GM19395 (cell line): ENCODE measurements at regions not wholly inside any gene's neighbourhood (a gene's known extent, or its start where the extent isn't known, plus 50 kb on each side); places are given as distances from the start of the nearest gene placed in this dataset.

Experiments used
- ATAC-seq: cut with Tn5 transposase; IDR thresholded peaks from one replicate; pipeline ENCODE4 v1.9.1; 2021; ENCODE audit warnings: mild to moderate bottlenecking, moderate library complexity; ENCODE audit not compliant: unreplicated experiment

DNA sequence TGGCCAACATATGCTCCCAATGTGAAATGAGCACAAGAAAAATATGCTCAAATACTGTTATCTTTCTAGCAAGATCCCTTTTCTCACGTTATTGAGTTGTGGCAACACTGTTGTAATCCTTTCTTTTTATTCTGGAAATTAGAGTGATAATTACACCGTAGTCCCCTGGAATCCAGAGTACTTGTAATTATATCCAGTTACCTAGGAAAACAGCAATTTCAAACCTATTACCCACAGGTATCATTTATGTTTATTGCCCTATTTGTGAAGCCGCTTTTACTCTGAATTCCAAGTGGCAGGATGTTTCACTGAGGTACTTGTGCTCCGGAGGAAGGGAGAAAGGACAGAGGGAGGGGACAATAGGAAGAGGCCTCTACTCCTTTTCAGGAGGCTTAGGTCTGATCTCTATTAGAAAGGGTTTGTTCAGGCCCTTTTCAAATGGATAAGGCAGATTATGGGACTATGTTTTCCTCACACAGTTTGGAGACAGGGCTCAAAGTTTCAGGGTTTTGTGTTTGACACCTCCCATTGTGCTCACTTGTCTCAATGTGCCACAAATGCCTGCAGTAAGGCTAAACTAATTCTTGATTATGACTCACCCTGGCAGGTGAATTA lies 646.6 kb downstream of the TUSC7 start:
- no peak for ATAC-seq

DNA sequence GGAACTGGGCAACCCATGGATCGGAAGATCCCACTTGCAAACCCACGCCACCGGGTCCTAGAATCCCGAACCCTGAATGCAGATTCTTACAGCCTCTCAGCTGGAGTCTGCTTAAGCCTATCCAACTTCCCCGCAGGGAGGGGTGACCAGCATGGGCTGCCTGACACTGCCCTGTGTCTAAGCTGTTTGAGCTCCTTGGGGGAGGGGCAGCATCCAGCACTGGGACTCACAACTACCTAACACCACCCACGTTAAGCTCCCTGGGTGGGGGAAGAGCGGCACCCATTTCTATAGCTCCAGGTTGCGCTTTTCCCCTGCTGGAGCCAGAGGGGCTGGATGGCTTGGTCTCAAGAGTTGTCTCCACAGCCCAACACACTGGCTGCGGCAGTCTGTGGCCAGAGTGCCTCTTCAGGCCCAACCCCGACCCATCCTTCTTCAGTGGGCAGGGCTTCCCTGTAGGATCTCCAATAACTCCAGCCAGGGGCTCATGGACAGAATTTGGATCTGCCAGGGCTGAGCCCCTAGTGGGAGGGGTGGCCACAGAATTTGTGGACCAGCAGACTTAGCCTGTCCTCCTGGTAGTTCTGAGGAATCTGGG lies 649.2 kb downstream of the TUSC7 start:
- no peak for ATAC-seq

DNA sequence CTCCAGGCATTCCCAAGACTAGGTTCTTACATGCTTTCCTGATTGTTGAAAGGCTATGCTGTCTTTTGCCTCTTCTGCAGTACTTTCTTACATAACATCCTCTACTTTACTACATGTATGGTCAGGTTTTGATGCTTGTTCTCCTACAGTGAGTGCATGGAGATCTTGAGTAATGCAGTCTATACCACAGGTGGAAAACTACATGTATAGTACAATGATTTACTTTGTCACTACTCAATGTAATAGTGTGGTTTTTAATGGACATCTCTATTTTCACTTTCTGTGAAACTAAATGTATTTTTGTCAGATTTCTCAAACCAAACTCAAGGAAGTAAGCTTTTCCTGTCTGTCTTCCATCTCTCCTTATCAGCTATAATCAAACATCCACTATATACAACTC lies 657.0 kb downstream of the TUSC7 start:
- ATAC-seq: peak; percentile 69

DNA sequence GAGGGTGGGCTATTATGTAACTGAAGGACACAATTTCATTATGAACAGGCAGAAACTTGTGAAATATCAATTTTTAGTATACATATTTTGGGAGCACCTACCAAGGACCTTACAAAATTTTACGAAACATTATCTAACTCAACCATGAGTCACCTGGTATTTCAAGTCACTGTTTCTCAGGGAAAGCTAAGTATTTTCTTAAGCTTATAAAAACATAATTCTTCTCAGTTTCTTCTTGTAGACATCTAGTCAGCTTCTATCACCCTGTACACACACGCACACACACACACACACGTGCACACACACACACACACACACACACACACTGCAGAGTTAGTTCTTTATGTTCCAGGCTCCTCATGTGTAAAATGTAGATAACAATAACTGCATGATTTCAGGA lies 658.3 kb downstream of the TUSC7 start:
- ATAC-seq: no peak

DNA sequence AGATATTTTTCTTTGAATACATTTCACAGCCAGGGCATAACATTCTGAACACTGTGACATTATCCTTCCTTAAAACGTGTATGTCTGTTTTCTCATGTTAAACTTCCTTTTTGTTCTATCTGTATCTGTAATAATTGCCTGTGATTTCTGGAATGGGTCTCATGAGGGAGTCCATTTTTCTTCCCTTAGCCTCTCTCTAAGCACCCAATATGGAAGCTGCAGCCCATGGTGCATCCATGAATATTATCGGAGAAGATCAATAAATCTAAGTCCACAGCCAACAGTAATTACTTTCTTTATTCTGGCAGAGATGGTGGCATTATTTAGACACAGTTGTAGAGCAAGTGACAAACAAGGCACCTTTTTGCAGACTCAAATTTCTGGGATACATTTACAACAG lies 671.1 kb downstream of the TUSC7 start:
- no peak for ATAC-seq

DNA sequence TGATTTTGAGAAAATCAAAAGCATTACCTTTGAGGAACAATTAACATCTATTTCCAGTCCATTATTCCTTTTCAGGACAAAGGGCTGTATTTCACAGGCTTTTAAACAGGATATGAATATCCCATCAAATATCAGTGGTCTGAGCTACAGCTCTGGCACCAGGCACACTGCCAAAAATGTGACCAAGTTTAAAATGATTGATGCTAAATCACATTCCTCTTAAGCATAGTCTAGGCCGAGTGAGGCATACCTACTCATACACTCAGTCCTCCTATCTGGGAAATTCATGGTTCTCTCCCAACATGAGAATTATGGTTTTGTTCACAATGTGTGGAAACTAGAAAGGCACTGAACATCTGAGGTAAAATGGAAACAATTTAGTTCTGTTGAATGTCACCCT lies 683.5 kb downstream of the TUSC7 start:
- no peak for ATAC-seq

DNA sequence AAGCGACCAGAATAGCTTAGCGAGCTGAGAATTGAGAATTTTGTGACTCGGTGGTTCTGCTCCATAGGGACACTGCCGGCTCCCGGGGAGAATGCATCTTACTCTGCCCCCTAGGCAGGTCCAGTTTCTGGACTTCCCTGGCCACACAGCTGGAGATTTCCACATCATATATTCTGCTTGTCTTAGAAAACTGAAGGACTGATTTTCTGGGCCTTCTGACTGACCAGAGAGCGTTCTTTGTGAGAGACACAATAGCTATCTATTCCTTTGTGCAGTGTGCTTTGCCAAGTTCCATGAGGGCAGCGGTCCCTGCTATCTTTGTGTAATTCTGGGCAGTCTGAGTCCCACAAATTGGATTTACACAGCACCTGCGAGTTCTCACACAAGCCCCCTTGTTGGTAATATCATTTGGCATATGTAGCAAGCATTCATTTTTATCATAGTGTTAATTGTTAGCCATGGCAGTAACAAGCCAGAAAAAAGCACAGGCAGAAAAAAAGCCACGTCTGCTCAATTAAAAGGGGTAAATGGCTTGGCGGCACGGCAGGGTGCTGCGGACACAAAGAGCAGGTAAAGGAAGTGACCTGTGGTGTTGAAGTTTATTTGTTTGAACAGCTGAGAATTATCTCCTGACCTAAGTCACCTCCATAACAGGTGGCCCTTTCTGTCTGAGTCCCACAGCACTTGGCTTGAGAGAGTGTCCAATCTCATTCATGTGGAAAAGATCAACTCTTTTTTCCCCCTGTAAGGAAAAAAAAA lies 688.7 kb downstream of the TUSC7 start:
- ATAC-seq: no peak

DNA sequence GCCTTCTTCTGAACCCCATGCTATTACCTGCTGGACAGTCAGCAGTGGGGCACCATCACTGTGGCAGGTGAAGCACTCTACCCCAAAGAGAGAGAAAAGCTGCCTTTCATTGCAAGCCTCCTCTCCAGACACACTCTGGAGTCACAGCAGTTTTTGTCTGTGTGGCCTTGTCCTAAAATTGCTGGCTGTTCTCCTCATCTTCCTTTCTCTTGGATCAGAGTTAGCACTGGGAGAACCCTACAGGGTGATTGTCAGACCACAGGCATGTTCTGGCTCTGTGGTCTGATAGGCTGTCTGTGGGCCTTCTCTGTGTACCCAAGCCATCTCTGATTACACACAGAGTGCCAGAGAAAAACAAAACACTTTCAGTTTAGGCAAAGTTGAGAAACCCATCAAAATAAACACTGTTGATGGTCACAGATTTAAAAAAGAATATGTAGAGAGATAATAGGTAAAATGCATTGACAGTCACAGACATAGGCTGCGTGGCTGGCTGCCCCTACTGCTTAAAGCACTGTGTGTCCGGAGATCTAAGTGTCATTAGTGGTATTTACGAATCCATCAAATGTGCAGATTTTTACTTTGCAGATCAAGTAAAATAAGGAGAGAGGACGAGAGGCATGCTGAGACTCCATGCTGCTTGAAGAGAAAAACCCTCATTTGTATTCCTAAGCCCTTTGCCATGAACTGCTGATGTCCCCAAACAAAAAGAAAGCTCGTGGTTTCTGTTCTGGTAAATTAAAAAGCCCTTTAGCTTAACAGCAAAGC lies 689.9 kb downstream of the TUSC7 start:
- ATAC-seq: no peak

DNA sequence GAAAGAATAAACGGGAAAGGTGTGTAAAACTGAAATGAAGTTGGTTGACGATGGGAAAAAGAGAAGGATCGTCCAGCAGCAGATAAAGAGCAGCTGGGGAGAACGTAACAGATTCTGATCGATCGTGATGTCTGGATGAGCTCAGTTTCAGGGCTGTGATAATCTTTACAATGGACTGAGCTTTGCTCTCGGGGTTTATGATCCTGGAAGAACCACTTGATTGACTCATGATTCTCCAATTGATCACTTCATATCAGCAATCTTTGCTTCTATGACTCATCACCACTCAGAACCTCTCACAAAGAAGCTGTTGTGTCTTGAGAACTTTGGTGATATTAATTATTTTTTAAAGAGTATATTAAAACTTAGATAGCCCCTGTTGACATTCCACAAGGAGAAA lies 690.7 kb downstream of the TUSC7 start:
- no peak for ATAC-seq

DNA sequence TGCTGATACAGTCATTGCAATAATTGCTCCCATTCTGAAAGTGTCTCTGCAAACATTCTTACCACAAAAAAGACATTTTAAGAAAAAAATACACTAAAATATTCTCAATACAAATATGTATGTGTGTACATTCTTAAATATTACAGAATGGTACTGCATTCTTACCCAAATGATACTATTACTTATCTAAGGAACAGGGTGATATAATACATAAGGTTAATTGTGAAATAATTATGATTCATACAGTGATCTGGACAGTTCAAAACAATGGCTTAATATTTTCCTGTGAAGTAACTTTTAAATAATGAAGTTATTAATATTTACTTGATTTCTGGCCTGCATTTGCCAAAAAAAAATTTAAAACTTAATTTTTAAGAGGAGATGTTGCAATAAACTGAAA lies 694.6 kb downstream of the TUSC7 start:
- ATAC-seq: no peak

DNA sequence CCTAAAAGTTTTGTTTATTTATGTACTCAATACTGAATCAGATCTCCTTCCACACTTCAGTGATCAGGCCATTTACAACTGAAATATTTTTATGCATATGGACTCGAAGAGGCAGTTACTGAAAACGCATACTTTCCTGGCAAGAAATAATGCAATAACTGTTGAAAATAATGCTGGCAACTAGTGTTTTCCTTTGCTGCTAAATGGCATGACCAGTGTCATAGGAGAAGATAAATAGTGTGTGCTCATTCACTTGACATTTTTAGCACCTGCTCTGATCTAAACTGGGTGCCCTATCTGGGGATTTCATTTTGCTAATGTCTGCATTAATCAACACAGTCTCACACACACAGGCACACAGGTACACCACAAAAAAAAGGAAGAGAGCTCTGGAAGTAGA lies 695.2 kb downstream of the TUSC7 start:
- no peak for ATAC-seq

DNA sequence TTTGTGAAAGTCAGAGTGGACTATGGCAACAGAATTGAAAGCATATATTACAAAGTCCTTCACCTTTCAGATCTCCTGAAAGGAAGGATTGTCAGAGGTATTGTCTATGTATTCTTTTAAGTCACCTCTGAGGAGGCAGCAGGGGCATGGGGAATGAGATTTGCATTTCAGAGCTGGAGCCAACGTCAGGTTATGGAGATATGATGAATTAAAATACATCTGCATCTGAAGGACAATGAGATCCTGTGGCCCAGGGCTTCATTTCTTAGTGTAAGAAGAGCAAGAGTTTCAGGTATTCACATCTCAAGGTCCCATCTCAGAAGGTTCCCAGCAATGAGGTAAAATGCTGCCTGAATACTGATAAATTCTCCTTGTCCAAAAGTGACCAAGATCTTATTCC lies 695.8 kb downstream of the TUSC7 start:
- ATAC-seq: no peak

DNA sequence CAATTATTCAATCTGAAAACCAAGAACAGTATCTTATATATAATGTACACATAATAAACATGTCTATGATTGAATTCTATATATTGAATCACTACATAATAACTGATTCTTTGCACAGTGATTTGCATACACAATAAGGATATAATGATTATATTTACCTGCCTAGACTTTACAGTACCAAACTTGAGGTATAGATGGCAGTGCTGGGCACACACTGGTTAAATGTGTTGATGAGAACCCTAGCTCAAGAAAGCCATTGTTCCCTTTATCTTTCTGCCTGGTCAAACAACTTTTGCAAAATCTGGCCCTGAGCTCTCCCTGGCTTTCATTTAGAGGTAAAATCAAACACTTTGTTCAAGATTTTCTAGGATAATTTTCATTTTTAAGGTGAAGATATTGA lies 697.7 kb downstream of the TUSC7 start:
- peak; percentile 69 for ATAC-seq

DNA sequence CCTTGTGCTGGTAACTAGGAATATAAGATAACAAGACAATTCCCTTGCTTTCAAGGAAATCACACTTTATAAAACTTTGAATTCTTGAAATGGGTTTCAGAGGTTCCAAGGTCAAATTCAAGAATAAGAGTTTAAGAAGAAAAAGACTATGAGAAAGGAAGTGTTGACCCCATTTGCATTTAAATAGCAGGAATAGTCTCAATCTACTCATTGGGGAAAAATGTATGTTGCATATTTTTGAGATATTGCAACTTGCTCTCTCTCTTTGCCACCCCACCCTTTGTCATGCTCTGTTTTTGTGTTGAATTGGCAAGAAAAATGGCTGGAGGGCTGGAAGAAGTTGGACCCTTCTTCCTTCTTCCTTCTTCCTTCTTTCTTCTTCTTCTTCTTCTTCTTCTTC lies 699.2 kb downstream of the TUSC7 start:
- no peak for ATAC-seq

DNA sequence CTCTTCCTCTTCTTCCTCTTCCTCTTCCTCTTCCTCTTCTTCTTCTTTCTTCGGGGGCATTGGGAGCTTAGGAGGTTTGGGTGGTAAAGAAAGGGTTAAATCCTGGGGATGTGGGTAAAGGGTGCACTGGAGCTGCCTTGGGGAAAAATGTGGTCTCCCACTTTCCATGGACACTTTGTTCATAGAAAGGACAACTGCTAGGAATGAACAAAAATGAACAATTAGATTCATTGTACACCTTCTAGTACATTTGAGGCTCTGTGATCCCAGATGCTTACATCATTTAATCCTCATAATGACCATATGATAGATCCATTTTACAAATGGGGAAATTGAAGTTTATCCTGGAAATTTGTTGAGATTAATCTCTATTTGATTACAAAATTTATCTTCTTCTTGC lies 699.7 kb downstream of the TUSC7 start:
- ATAC-seq: no peak

DNA sequence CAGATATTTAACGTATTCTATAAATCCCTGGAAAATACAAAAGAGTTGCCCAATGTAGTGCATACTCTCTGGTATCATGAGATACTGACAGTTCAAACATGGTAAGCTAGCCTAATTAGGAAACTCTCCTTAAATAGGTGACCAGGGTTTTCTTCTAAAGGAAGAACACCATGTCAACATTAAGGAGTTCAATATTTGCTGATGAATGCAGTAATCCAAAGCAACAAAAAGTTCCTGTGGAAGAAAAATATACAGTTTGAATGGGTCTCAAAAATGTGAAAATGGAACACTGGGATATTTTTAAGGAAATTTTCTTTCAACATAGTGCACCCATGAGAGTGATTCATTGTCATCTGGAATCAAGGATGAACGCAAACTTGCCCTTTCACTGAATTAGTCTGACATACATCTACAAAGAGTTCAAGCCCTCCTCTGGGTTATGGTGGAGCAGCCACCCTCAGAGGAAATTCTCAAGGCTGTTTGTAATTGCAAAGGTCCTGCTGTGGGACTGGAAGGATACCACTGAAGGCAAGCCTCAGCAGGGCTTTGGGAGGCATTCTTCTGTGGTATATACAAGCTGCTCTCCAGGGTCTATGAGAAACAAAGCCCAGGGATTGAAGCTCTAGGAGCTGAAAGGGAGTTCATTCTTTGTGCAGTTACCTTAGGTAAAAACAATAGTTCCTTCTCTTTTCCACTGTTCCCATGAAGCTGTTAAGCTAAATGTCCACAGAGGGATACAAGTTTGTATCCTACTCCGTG lies 700.3 kb downstream of the TUSC7 start:
- no peak for ATAC-seq

DNA sequence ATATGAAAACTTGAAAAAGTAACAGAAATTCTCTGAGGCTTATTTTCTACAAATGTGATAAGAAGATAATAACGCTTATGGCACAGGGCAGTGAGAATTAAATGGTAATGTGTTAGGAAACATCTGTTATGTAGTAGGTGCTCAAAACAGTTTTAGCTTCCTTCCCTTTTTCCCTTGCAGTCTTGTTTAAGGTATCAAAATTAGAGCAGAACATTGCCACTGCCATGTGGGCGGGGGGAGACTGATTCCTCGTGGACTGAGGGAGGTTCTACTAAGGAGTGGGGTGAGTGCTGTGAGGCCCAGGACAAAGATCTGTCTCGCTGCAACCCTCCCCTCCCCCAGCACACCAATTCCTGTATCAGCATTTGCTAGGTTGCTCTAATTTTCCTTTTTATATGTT lies 702.4 kb downstream of the TUSC7 start:
- no peak for ATAC-seq

DNA sequence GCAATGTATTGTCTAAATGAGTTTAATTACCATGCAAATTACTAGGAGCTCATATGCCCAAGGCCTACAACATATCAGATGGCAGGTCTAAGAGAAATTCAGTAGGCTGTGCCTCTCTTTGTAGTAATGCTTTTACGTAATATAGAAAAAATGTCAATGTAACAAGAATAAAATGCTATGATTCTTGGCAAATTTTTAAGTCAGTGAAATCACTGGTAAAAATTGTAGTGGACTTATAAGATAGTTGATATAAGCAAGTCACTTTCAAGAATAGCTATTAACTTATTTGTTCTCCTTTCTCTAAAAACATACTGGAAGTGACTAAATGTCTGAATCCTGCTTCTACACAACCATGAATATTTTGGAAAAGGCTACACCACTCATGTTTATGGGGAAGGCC lies 707.8 kb downstream of the TUSC7 start:
- no peak for ATAC-seq

DNA sequence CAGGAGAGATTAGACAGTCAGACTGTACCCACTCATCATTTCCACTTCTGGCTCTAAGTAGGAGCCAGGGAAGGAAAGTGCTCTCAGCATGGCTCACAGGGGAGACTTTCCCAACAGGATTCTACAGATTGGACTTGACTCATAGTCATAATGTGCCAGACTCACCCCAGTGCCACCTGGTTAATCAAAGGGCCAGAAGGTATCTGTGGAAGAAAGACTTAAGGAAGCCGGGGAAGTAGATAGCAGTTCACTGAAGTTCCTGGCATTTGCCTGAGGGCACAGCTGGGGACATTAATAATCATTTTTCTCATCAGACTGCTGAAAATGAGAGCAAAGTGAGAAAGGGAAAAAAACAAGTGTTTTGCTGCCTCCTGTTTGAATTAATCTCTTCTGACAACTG lies 717.5 kb downstream of the TUSC7 start:
- ATAC-seq: no peak

DNA sequence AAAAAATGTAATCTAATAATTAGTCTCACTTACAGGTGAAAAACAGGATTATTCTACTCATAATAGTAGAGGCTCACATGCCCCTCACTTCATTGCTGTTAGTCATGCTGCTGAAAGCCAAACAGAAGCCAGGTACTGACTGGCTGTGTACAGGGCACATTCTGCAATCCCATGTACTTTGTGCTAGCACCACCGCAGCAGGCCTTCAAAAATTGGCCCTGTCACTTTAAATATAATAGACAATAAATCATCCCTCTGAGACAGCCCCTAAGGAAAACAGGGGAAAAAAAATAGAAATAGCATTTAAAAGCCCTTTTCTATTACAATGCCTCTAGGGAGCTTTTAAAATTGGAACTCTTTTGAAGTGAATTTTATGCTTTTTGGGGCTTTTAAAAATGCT lies 723.8 kb downstream of the TUSC7 start:
- ATAC-seq: no peak
